Smooth muscle cell (in vitro differentiated cells): ENCODE measurements at regions not wholly inside any gene's neighbourhood (a gene's known extent, or its start where the extent isn't known, plus 50 kb on each side); places are given as distances from the start of the nearest gene placed in this dataset.

Experiments used
- DNase-seq: peaks from one replicate; lab custom pipeline; 2025; ENCODE audit not compliant: unreplicated experiment; lab: John Stamatoyannopoulos, UW
- H2AFZ ChIP-seq: fragments of 200-600 bp; sonication (generic); 2 replicates; pipeline ENCODE4 v1.6.0; 2016; ENCODE audit warnings: antibody characterized with exemption, low read depth, mild to moderate bottlenecking
- H3F3A ChIP-seq: fragments of 200-600 bp; sonication (generic); 2 replicates; pipeline ENCODE4 v1.6.0; 2017; ENCODE audit warnings: antibody characterized with exemption, low read depth
- H3K27ac ChIP-seq: fragments of 200-600 bp; sonication (generic); 2 replicates; pipeline ENCODE4 v1.5.1; 2016; ENCODE audit warnings: low read depth, mild to moderate bottlenecking
- H3K27me3 ChIP-seq: fragments of 200-600 bp; sonication (generic); 2 replicates; pipeline ENCODE4 v1.6.1; 2016; ENCODE audit warnings: low read depth, mild to moderate bottlenecking
- H3K36me3 ChIP-seq: fragments of 200-600 bp; sonication (generic); 2 replicates; pipeline ENCODE4 v1.5.1; 2016; ENCODE audit warnings: low read depth
- H3K4me1 ChIP-seq: fragments of 200-600 bp; sonication (generic); 2 replicates; pipeline ENCODE4 v1.5.1; 2016; ENCODE audit warnings: low read depth
- H3K4me2 ChIP-seq: fragments of 200-600 bp; sonication (generic); 2 replicates; pipeline ENCODE4 v1.6.0; 2016; ENCODE audit warnings: mild to moderate bottlenecking
- H3K4me3 ChIP-seq: fragments of 200-600 bp; sonication (generic); 2 replicates; pipeline ENCODE4 v1.5.1; 2016; ENCODE audit warnings: mild to moderate bottlenecking
- H3K79me2 ChIP-seq: fragments of 200-600 bp; sonication (generic); 2 replicates; pipeline ENCODE4 v1.6.0; 2016; ENCODE audit warnings: low read depth, mild to moderate bottlenecking
- H3K9ac ChIP-seq: fragments of 200-600 bp; sonication (generic); 2 replicates; pipeline ENCODE4 v1.6.0; 2016; ENCODE audit warnings: low read depth
- H3K9me3 ChIP-seq: fragments of 200-600 bp; sonication (generic); replicated peaks from 2 replicates; pipeline ENCODE4 v1.5.1; 2016; ENCODE audit warnings: low read depth
- H4K20me1 ChIP-seq: fragments of 200-600 bp; sonication (generic); 2 replicates; pipeline ENCODE4 v1.6.0; 2016; ENCODE audit warnings: low read depth
- WGBS: methylation state at CpG from one replicate; pipeline ENCODE4 v1.1.7; 2016; ENCODE audit warnings: low lambda C conversion rate; 5-methylcytosine and 5-hydroxymethylcytosine counted together
- TF ChIP-seq, protein P1 (sequence below): fragments of 200-600 bp; sonication (generic); IDR thresholded peaks from 2 replicates; pipeline ENCODE4 v1.5.1; 2017; ENCODE audit warnings: borderline replicate concordance, mild to moderate bottlenecking, antibody characterized with exemption; ENCODE audit not compliant: insufficient read depth, poor library complexity, severe bottlenecking

DNA sequence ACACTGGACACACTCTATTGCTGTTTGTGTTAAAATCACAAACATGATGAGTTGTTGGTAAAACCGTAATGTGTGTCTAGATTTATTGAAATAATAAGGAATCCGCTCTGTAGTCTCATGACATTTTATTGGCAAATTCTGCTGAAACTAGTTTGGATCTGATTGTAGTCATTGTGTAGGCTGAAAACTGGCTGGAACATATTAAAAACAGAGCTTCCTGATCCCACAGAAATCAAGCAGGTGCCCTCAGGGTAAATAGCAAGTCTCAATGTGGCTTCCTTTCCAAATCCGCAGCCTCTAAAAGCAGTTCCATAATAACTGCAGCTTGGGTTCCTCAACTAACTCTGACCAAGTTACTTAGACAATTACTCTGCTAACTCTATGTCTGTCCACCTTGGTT, 427.5 kb upstream of the KIF2A start:
- no peaks in the 10 kb centered on the region for H4K20me1 ChIP-seq

DNA sequence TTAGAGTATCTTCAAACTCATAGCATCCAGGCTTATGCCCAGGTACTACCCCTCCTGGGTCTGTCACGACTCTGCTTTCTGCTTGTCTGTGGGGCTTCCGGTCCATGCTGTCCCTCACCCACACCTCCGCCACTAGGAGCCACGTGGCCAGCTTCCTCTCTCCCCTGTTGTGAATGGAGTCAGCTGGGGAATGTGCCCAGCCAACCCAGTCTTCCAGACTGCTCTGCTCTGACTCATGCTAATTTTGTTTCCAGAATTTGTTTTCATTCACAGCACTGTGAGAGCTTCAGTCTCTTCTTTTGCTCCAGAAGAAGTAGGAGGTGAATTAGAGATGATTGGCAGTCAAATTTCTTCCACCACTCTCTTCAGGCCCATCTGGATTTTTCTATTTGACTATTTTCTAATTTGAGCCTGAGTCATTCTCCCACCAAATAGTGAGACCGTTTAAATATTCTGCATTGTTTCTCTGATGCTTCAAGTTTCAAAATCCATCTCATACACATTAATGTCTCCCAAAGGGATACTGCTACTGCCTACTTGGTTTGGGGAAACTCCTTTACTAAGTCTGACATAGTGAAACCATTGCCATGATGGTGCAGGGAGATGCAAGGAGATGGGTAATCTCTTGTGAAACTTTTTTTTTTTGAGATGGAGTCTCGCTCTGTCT, 424.1 kb upstream of the KIF2A start:
- Histone ChIP-seq H2AFZ (peak overlapping the region; percentile 54), H3K4me2 (peak overlapping the region; percentile 13), H3K9me3 (no peaks in the 10 kb centered on the region), H3K27me3 (no peaks in the 10 kb centered on the region), H3F3A (no peaks in the 10 kb centered on the region), H4K20me1 (no peaks in the 10 kb centered on the region), H3K27ac (peak overlapping the region; percentile 47), H3K79me2 (no peaks in the 10 kb centered on the region), H3K4me3 (no peak overlapping the region), H3K9ac (no peak overlapping the region), H3K36me3 (no peaks in the 10 kb centered on the region), H3K4me1 (peaks cover 4% of the 10 kb centered on the region)
- DNase-seq = no peak
- TF ChIP-seq, protein P1, sequence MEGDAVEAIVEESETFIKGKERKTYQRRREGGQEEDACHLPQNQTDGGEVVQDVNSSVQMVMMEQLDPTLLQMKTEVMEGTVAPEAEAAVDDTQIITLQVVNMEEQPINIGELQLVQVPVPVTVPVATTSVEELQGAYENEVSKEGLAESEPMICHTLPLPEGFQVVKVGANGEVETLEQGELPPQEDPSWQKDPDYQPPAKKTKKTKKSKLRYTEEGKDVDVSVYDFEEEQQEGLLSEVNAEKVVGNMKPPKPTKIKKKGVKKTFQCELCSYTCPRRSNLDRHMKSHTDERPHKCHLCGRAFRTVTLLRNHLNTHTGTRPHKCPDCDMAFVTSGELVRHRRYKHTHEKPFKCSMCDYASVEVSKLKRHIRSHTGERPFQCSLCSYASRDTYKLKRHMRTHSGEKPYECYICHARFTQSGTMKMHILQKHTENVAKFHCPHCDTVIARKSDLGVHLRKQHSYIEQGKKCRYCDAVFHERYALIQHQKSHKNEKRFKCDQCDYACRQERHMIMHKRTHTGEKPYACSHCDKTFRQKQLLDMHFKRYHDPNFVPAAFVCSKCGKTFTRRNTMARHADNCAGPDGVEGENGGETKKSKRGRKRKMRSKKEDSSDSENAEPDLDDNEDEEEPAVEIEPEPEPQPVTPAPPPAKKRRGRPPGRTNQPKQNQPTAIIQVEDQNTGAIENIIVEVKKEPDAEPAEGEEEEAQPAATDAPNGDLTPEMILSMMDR = no peak
- WGBS = 44% methylated on average over 6 of the region's 6 CpGs

More for the DNA sequence above, 427.5 kb upstream of the KIF2A start:
- H2AFZ ChIP-seq = no peak overlapping the region
- H3K79me2 ChIP-seq = no peaks in the 10 kb centered on the region
- no peaks in the 10 kb centered on the region for H3K4me1 ChIP-seq
- no peaks in the 10 kb centered on the region for H3K9me3 ChIP-seq
- no peak overlapping the region for H3K27ac ChIP-seq
- H3K27me3 ChIP-seq = no peaks in the 10 kb centered on the region
- no peak overlapping the region for H3K4me3 ChIP-seq
- no peak overlapping the region for H3K9ac ChIP-seq
- TF ChIP-seq, protein P1 = no peak
- no peak overlapping the region for H3K4me2 ChIP-seq
- H3F3A ChIP-seq = no peaks in the 10 kb centered on the region
- no peaks in the 10 kb centered on the region for H3K36me3 ChIP-seq
- WGBS = 93% methylated on average over 3 of the region's 3 CpGs
- DNase-seq = no peak

DNA sequence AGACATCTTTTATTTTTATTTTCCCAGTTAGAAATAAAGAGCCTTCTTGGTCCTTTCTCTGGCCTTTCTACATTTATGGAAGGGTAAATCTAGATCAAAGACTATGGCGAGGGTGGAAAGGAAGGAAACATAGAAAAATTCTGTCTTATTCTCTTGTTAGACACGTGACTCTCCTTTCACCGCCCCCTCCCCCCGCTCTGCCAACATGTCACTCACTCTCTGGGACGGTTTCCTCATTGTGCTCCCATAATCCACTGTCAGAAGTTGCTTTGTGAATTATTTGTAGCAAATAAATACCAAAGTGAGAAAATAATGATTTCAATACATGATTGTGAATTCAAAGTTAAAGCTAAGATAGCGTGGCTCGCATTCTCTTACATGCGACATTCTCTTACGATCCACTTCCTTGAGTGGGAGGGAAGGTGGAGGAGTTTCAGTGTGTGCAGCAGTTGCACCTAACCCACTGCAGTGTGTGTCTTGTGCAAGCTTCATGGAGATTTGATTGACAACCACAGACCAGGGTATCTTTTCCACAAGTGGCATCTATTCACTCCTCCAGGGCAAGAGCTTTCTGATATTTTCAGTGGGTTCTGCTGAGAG, 423.0 kb upstream of the KIF2A start:
- no peak for DNase-seq
- WGBS = 93% methylated on average over 9 of the region's 9 CpGs
- Histone ChIP-seq H3K9me3 (no peaks in the 10 kb centered on the region), H3K79me2 (no peaks in the 10 kb centered on the region), H3K27me3 (no peaks in the 10 kb centered on the region), H2AFZ (no peak overlapping the region), H3F3A (no peaks in the 10 kb centered on the region), H3K9ac (no peak overlapping the region), H3K4me1 (peaks cover 4% of the 10 kb centered on the region), H3K4me2 (no peak overlapping the region), H3K4me3 (no peak overlapping the region), H4K20me1 (no peaks in the 10 kb centered on the region), H3K36me3 (no peaks in the 10 kb centered on the region), H3K27ac (no peak overlapping the region)
- TF ChIP-seq, protein P1 = no peak
